MG63 (cell line): ENCODE measurements at regions not wholly inside any gene's neighbourhood (a gene's known extent, or its start where the extent isn't known, plus 50 kb on each side); places are given as distances from the start of the nearest gene placed in this dataset.
A peak's percentile ranks its signal among the peaks of the same experiment; 100 is the strongest.
"Not testable (repeated sequence)": the region's sequence is repeated elsewhere in the genome, so short reads cannot be mapped to it uniquely, and the experiment has no call there.

Experiments
- DNase-seq: peaks from one replicate; pipeline ENCODE4 v3.0.0-alpha.2; 2020
- H3K27me3 ChIP-seq: fragments of 250-450 bp; sonication (Bioruptor Pico); 2 replicates; pipeline ENCODE4 v1.5.1; 2020; ENCODE audit warnings: mild to moderate bottlenecking, moderate library complexity
- H3K36me3 ChIP-seq: fragments of 250-450 bp; sonication (Bioruptor Pico); 2 replicates; pipeline ENCODE4 v1.5.1; 2020; ENCODE audit warnings: mild to moderate bottlenecking, moderate library complexity
- H3K4me3 ChIP-seq: fragments of 250-450 bp; sonication (Bioruptor Pico); 2 replicates; pipeline ENCODE4 v1.5.1; 2020; ENCODE audit warnings: mild to moderate bottlenecking, moderate library complexity
- H3K9me3 ChIP-seq: fragments of 250-450 bp; sonication (Bioruptor Pico); 2 replicates; pipeline ENCODE4 v1.5.1; 2020; ENCODE audit warnings: mild to moderate bottlenecking, moderate library complexity

GRCh38 chr20:36082315-36082915 lies 72.1 kb upstream of the EPB41L1 start:
- no peaks in the 10 kb centered on the region for H3K27me3 ChIP-seq
- no peak overlapping the region for H3K4me3 ChIP-seq
- no peaks in the 10 kb centered on the region for H3K36me3 ChIP-seq
- H3K9me3 ChIP-seq, result peaks cover 5% of the 10 kb centered on the region
- DNase-seq, result no peak

GRCh38 chr20:36083200-36083599 lies 71.3 kb upstream of the EPB41L1 start:
- H3K36me3 ChIP-seq, DNase-seq, H3K27me3 ChIP-seq, H3K9me3 ChIP-seq, H3K4me3 ChIP-seq: not testable (repeated sequence)

GRCh38 chr20:36084356-36084755 lies 70.2 kb upstream of the EPB41L1 start:
- H3K9me3 ChIP-seq, result peaks cover 5% of the 10 kb centered on the region
- no peak overlapping the region for H3K4me3 ChIP-seq
- no peaks in the 10 kb centered on the region for H3K27me3 ChIP-seq
- no peak for DNase-seq
- no peaks in the 10 kb centered on the region for H3K36me3 ChIP-seq

GRCh38 chr20:36084897-36085613 lies 69.5 kb upstream of the EPB41L1 start:
- no peak overlapping the region for H3K4me3 ChIP-seq
- DNase-seq, result no peak

GRCh38 chr20:36085686-36086267 lies 68.8 kb upstream of the EPB41L1 start:
- no peaks in the 10 kb centered on the region for H3K27me3 ChIP-seq
- peak; percentile 86 for DNase-seq
- no peaks in the 10 kb centered on the region for H3K36me3 ChIP-seq
- peaks cover 5% of the 10 kb centered on the region; the same call in 1 of the 2 replicates for H3K9me3 ChIP-seq
- no peak overlapping the region for H3K4me3 ChIP-seq

More at GRCh38 chr20:36084897-36085613, 69.5 kb upstream of the EPB41L1 start:
- no peaks in the 10 kb centered on the region for H3K36me3 ChIP-seq
- H3K9me3 ChIP-seq, result peaks cover 5% of the 10 kb centered on the region; the same call in 1 of the 2 replicates
- H3K27me3 ChIP-seq, result no peaks in the 10 kb centered on the region

- no peak for DNase-seq
- H3K36me3 ChIP-seq, result no peaks in the 10 kb centered on the region
- peaks cover 5% of the 10 kb centered on the region; the same call in 1 of the 2 replicates for H3K9me3 ChIP-seq
These were observed 67.8 kb upstream of the EPB41L1 start for GRCh38 chr20:36086767-36087166.

GRCh38 chr20:36090223-36090622 lies 64.3 kb upstream of the EPB41L1 start:
- no peak for DNase-seq

More at GRCh38 chr20:36086767-36087166, 67.8 kb upstream of the EPB41L1 start:
- no peak overlapping the region for H3K4me3 ChIP-seq
- H3K27me3 ChIP-seq, result peaks cover 2% of the 10 kb centered on the region; the same call in 1 of the 2 replicates

GRCh38 chr20:36091561-36092397 lies 62.8 kb upstream of the EPB41L1 start:
- H3K9me3 ChIP-seq, result no peaks in the 10 kb centered on the region
- H3K27me3 ChIP-seq, result peaks cover 4% of the 10 kb centered on the region; the same call in 1 of the 2 replicates
- DNase-seq, result no peak
- no peaks in the 10 kb centered on the region for H3K36me3 ChIP-seq
- H3K4me3 ChIP-seq, result peak overlapping the region; percentile 59; the same call in 1 of the 2 replicates

More at GRCh38 chr20:36090223-36090622, 64.3 kb upstream of the EPB41L1 start:
- Histone ChIP-seq H3K9me3 (no peaks in the 10 kb centered on the region), H3K27me3 (peaks cover 4% of the 10 kb centered on the region; the same call in 1 of the 2 replicates), H3K4me3 (no peak overlapping the region), H3K36me3 (no peaks in the 10 kb centered on the region)

- peaks cover 4% of the 10 kb centered on the region; the same call in 1 of the 2 replicates for H3K27me3 ChIP-seq
- peak; percentile 58 for DNase-seq
- peak overlapping the region; percentile 59 for H3K4me3 ChIP-seq
- no peaks in the 10 kb centered on the region for H3K9me3 ChIP-seq
- no peaks in the 10 kb centered on the region for H3K36me3 ChIP-seq
These were observed 62.0 kb upstream of the EPB41L1 start for GRCh38 chr20:36092398-36093024.

GRCh38 chr20:36093025-36093803 lies 61.3 kb upstream of the EPB41L1 start:
- H3K27me3 ChIP-seq, result peaks cover 4% of the 10 kb centered on the region; the same call in 1 of the 2 replicates
- no peaks in the 10 kb centered on the region for H3K9me3 ChIP-seq
- H3K36me3 ChIP-seq, result no peaks in the 10 kb centered on the region
- peak overlapping the region; percentile 59 for H3K4me3 ChIP-seq
- peak; percentile 67 for DNase-seq

- Histone ChIP-seq H3K27me3 (peaks cover 4% of the 10 kb centered on the region; the same call in 1 of the 2 replicates), H3K36me3 (no peaks in the 10 kb centered on the region), H3K9me3 (no peaks in the 10 kb centered on the region), H3K4me3 (peak overlapping the region; percentile 59)
- DNase-seq, result no peak
These were observed 60.8 kb upstream of the EPB41L1 start for GRCh38 chr20:36093804-36094145.

GRCh38 chr20:36094497-36094896 lies 60.0 kb upstream of the EPB41L1 start:
- H3K9me3 ChIP-seq, result no peaks in the 10 kb centered on the region
- DNase-seq, result no peak
- no peak overlapping the region for H3K4me3 ChIP-seq
- H3K27me3 ChIP-seq, result peaks cover 4% of the 10 kb centered on the region; the same call in 1 of the 2 replicates
- no peaks in the 10 kb centered on the region for H3K36me3 ChIP-seq

- Histone ChIP-seq H3K9me3 (no peaks in the 10 kb centered on the region), H3K27me3 (peaks cover 4% of the 10 kb centered on the region; the same call in 1 of the 2 replicates), H3K4me3 (no peak overlapping the region), H3K36me3 (no peaks in the 10 kb centered on the region)
- peak; percentile 56 for DNase-seq
These were observed 58.1 kb upstream of the EPB41L1 start for GRCh38 chr20:36096435-36096834.

GRCh38 chr20:36097337-36098151 lies 57.0 kb upstream of the EPB41L1 start:
- peak; percentile 63 for DNase-seq

GRCh38 chr20:36098364-36098763 lies 56.2 kb upstream of the EPB41L1 start:
- DNase-seq, result peak; percentile 86
- no peaks in the 10 kb centered on the region for H3K36me3 ChIP-seq
- H3K4me3 ChIP-seq, result no peak overlapping the region
- no peaks in the 10 kb centered on the region for H3K9me3 ChIP-seq
- no peaks in the 10 kb centered on the region for H3K27me3 ChIP-seq

More at GRCh38 chr20:36097337-36098151, 57.0 kb upstream of the EPB41L1 start:
- Histone ChIP-seq H3K27me3 (no peaks in the 10 kb centered on the region), H3K9me3 (no peaks in the 10 kb centered on the region), H3K36me3 (no peaks in the 10 kb centered on the region), H3K4me3 (no peak overlapping the region)
